NB4 (cell line): ENCODE measurements at regions not wholly inside any gene's neighbourhood (a gene's known extent, or its start where the extent isn't known, plus 50 kb on each side); places are given as distances from the start of the nearest gene placed in this dataset.

Experiments
- CTCF ChIP-seq: IDR thresholded peaks from one replicate; pipeline ENCODE4 v1.5.1; 2012; ENCODE audit warnings: low read depth, low read length
- POLR2A ChIP-seq: IDR thresholded peaks from 2 replicates; pipeline ENCODE4 v1.6.1; 2011; ENCODE audit warnings: mild to moderate bottlenecking; ENCODE audit not compliant: insufficient read length; ENCODE audit errors: extremely low read depth

GRCh38 chr5:6830643-6831239 is 117.5 kb downstream of the TENT4A start:
- TF ChIP-seq CTCF: no peak
- TF ChIP-seq POLR2A: no peak
